MV-4-11 (cell line): ENCODE measurements at regions not wholly inside any gene's neighbourhood (a gene's known extent, or its start where the extent isn't known, plus 50 kb on each side); places are given as distances from the start of the nearest gene placed in this dataset.

Source experiments
- DNase-seq: peaks from one replicate; lab custom pipeline; 2025; lab: John Stamatoyannopoulos, UW

DNA sequence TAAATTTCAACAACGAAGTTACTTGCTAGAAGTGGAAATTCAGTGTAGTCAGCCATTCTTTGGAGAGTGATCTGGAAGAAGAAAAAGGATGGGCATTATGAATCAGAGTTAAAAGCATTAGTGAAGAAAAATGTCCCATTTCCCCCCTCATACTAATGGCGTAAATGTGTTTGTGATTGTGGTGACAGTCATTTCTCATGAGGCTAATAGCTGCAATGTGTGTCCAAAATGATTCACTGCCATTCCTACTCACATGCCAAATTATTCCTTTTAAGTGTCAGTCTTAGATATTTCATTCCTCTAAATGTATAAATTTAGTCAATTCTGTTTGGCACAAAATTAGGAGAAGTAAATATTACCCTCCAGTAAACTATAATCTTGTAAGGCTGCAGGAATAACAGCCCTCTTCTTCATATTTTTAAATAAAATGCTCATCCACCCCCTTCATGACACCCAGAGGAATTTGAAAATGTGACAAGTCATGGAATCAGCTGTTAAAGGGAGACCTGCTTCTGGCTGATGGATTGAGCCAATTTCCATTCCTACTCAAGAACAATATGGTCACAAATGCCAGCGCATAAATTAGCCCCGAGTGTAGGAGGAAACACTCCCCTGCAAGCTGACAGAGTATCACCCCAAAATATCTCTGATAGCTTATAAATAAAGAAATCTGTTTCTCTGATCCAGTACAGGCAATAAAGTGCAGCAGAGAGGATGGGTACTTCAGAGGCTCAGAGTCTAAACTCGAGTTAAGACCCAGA, 912.3 kb upstream of the SEL1L start:
- no peak for DNase-seq

GRCh38 chr14:82447586-82447985, 913.9 kb upstream of the SEL1L start:
- no peak for DNase-seq

DNA sequence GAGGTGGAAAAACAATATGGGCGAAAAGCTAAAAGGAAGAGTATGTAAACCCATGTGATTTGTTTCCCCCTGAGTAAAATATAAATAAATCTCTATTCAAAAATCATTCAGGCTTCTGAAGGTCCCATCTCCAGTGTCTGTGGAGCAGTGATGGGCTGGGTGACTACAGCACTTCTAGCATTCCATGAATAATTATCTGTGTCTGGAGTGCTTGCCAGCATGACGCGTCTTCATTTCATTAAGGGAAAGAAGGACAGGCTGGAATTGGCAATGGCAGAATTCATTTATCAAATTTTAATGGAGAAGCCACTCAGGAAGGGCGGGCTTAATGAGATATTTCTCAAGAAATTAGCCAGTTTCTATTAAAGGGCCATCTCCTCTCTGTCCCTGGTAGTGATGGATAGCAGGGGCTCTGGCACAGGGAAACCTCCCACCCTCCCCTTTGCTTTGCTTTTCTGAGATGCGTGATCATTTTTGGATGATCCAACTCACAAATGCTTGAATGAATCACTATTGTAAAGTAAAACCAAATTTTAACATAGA, 916.3 kb upstream of the SEL1L start:
- no peak for DNase-seq

- no peak for DNase-seq
Observed at GRCh38 chr14:82451675-82452074, 918.0 kb upstream of the SEL1L start.

GRCh38 chr14:82482345-82482744, 948.7 kb upstream of the SEL1L start:
- no peak for DNase-seq

DNA sequence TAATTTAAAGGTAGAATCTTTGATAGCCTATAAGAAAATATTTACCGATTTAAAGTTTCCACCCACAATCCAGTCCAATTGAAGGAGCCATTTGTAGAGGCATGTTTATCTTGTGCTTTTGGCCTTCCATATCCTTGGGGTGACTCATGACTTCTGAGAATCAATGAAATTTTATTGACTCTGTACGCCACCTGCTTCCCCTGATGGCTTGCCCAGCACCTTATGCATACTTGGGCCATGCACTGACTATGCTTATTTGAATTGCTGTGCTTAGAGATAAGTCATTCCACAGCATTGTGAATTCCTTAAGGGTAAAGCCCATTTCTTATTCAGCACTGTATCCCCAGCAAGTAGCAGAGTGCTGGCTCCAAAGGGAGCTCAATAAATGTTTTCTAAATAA, 954.8 kb upstream of the SEL1L start:
- no peak for DNase-seq

DNA sequence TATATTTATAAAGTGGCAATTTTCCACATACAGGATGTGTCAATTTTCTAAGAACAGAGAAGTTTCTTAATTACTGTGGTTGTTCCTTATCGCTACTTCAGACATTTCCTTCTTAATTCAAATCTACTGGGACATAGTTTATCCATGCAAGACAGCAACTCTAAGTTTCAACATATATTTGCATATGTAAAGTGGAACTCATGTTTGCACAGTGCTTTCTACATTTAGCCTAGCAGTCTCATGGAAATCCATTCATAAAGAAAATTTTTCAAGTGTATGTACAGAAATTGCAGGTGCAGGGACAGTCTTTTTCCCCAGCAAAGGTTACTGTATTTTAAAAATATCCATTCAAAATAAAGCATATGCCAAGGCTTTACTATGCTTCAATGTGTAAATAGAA, 956.7 kb upstream of the SEL1L start:
- no peak for DNase-seq

GRCh38 chr14:82492157-82492556, 958.5 kb upstream of the SEL1L start:
- no peak for DNase-seq

- no peak for DNase-seq
Observed at GRCh38 chr14:82500222-82500621, 966.6 kb upstream of the SEL1L start.

DNA sequence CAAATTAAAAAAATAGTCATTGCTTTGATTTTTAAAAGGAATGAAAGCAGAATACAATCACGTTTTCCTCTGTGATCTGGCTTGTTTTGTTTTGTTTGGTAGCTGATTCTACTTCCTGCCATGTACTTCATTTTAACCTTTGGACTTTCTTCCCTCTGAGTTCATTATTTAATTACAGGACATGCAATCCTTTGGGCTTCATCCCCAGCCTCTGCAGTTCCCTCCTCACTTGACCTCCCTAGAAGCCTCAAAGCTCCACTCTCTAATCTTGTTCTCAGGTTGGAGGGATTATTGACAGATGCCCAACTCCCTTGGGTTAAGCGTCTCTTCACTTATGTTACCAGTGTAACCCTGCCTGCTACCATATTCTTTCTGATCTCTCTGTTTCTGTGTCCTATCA, 967.9 kb upstream of the SEL1L start:
- DNase-seq = no peak

DNA sequence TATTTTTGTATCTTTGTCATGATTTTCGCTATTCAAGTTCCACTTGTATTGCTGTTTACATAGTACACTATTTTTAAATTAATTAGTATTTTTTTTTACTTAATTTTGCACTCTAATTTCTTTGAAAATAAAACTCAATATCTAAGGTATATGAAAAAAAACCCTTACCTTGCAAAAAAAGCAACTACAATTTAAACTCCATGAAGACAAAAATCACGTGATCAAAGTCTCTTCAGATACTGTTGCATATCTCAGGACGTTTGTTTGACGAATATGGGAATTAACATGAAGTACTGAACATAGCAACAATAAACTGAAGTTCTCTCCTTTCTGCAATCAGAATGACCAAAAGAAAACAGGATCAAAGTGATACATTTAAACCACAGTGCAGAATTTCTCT, 968.4 kb upstream of the SEL1L start:
- no peak for DNase-seq

- DNase-seq = no peak
Observed at GRCh38 chr14:82504894-82505293, 971.2 kb upstream of the SEL1L start.

GRCh38 chr14:82510007-82510406, 976.4 kb upstream of the SEL1L start:
- no peak for DNase-seq

- no peak for DNase-seq
Observed at GRCh38 chr14:82511399-82511798, 977.7 kb upstream of the SEL1L start.

DNA sequence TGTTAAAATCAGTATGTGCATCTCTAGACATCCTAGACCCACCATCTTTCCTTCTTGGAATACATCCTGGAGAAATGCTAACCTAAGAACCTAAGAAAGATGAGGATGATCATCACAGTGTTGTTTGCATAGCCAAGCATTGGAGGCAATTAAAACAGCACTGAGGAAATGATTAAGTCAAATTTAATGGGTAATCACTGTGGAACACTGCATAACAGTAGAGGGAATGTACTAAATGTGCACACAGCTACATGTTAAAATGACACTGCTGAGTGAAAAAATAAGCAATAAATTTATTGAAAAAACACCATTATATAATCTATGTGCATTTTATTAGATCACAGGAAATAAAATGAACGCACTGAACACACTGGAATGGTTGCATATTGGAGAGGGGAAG, 987.1 kb upstream of the SEL1L start:
- DNase-seq = no peak

DNA sequence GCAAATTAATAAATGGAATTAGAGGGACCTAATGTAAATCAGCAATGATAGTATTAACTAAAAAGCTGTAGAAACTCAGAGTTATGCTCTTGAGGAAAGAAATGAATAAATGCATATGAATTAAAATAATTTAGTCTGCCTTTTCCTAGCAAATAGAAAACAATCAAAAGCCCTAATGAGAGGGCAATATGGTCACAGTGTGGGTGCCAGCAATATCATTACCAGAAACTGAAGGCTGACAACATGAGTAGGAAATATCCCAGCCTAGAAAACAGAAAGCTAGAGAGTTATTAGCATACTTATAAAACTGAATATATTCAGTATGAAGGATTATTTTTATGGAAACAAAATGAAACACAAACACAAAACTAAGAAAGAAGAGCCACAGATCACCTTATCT, 987.5 kb upstream of the SEL1L start:
- no peak for DNase-seq

- DNase-seq = no peak
Observed at GRCh38 chr14:82528016-82528415, 994.4 kb upstream of the SEL1L start.

GRCh38 chr14:82533351-82533750, 999.7 kb upstream of the SEL1L start:
- no peak for DNase-seq

DNA sequence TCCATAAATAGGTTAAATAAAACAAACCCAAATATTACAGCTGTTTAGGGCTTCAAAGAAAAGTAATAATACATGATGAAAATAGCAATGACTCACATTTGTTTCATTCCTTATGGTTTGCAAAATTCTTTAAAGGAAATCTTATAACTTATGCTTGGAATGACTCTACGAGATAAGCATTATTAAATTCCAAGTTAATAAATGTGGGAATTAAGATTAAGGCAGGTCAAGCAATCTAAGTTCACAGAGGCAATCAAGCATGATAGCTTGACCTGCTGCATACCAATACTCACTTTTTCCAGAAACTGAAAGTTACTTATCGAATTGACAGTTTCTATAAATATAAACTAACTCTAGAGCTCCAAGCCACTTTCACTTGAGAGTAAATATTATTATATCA, 1002.9 kb upstream of the SEL1L start:
- no peak for DNase-seq

GRCh38 chr14:82537831-82538230, 1004.2 kb upstream of the SEL1L start:
- DNase-seq = no peak

DNA sequence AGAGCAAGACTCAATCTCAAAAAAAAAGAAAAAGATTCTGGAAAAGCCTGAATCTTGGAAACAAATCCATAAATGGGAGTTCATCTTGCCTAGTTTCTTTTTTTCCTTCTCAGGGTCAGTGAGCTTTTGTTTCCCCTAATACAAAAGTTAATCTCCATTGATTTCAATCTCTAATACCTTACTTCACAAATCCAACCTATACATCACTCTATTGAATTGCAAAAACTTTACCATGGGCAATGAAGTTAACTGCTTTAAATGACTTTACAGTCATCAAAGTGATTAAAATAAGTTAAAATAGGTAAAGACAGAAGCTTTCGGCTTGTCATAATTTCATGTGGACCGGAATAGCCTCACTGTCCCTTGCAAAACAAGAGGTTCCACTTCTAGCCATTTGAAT, 1012.7 kb upstream of the SEL1L start:
- no peak for DNase-seq

GRCh38 chr14:82549306-82549990, 1015.8 kb upstream of the SEL1L start:
- DNase-seq = no peak

GRCh38 chr14:82562881-82563280, 1029.2 kb upstream of the SEL1L start:
- no peak for DNase-seq

DNA sequence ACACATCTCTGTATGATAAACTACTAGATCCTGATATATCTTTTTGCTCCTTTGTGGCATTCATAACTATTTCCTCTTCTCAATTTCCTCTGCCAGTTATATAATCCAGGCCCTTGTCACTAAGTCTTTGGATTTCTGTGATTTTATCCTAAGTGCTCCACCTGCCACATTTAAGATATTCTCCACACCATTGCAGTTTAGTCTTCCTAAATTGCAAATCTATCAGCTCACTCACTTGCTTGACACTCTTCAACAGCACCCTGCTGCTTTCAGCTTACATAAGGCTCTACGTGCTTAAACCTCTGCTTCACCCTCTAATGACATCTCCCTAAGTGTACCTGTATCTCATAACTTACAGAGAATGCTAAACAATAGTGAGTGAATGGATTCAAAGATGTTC, 1032.2 kb upstream of the SEL1L start:
- no peak for DNase-seq
